Stomach (tissue), 4 donors: ENCODE measurements at regions not wholly inside any gene's neighbourhood (a gene's known extent, or its start where the extent isn't known, plus 50 kb on each side); places are given as distances from the start of the nearest gene placed in this dataset.

ENCODE experiments used
- POLR2A ChIP-seq, 4 donors: fragments of 450-650 bp; IDR thresholded peaks; one replicate each; pipeline ENCODE4 v1.6.1; 2016; ENCODE audit warnings: antibody characterized with exemption in 4 of 4, control low read depth in 2 of 4, mild to moderate bottlenecking in 1 of 4, moderate library complexity in 1 of 4
- TF ChIP-seq, protein P1 (sequence below), 7 experiments: fragments of 450-650 bp in 4 of 7; fragments of 200-600 bp in 3 of 7; sonication (generic) in 3 of 7; IDR thresholded peaks; one replicate each; pipeline ENCODE4 v1.5.1; 2016 to 2019; ENCODE audit warnings: antibody characterized with exemption in 7 of 7, control low read depth in 2 of 7, mild to moderate bottlenecking in 1 of 7

GRCh38 chr4:132839070-132839469 is 310.0 kb upstream of the PCDH10 start:
- TF ChIP-seq, protein P1, sequence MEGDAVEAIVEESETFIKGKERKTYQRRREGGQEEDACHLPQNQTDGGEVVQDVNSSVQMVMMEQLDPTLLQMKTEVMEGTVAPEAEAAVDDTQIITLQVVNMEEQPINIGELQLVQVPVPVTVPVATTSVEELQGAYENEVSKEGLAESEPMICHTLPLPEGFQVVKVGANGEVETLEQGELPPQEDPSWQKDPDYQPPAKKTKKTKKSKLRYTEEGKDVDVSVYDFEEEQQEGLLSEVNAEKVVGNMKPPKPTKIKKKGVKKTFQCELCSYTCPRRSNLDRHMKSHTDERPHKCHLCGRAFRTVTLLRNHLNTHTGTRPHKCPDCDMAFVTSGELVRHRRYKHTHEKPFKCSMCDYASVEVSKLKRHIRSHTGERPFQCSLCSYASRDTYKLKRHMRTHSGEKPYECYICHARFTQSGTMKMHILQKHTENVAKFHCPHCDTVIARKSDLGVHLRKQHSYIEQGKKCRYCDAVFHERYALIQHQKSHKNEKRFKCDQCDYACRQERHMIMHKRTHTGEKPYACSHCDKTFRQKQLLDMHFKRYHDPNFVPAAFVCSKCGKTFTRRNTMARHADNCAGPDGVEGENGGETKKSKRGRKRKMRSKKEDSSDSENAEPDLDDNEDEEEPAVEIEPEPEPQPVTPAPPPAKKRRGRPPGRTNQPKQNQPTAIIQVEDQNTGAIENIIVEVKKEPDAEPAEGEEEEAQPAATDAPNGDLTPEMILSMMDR (IDR thresholded peaks at IDR 0.05) = no peak
- no peak for TF ChIP-seq POLR2A (IDR thresholded peaks at IDR 0.05)
